ENCODE measurements at regions not wholly inside any gene's neighbourhood (a gene's known extent, or its start where the extent isn't known, plus 50 kb on each side); places are given as distances from the start of the nearest gene placed in this dataset.

- H3K36me3 Mint-ChIP-seq (ENCODE audit: insufficient read depth, unreplicated experiment), result no peaks in the 10 kb centered on the region
- POLR2A ChIA-PET, result no interaction called here
- no TSS peak for BruUV-seq (replicated peaks)
- H3K4me1 Mint-ChIP-seq (ENCODE audit: low read depth, unreplicated experiment), result no peaks in the 10 kb centered on the region
- no peak overlapping the region for H3K4me3 ChIP-seq (ENCODE audit: low read depth, low read length)
- no peaks in the 10 kb centered on the region for H3K4me1 ChIP-seq
- H3K27ac Mint-ChIP-seq (ENCODE audit: unreplicated experiment), result no peak overlapping the region
- no peak for DNase-seq
- H3K36me3 ChIP-seq (ENCODE audit: control insufficient read depth, insufficient read depth, low read length), result no peaks in the 10 kb centered on the region
- peaks cover 7% of the 10 kb centered on the region for H3K27me3 Mint-ChIP-seq (ENCODE audit: insufficient read depth, unreplicated experiment)
- CTCF ChIA-PET, result no interaction called here
- intact Hi-C loops (cut with micrococcal nuclease; ENCODE audit: unreplicated experiment), result no loop called here
- no peaks in the 10 kb centered on the region for H3K27me3 ChIP-seq (replicated peaks; ENCODE audit: control insufficient read depth, insufficient read depth, low read length)
- H3K9me3 Mint-ChIP-seq (ENCODE audit: unreplicated experiment), result no peaks in the 10 kb centered on the region
- H3K9me3 ChIP-seq, result no peaks in the 10 kb centered on the region
- TF ChIP-seq CTCF (IDR thresholded peaks at IDR 0.05; ENCODE audit: insufficient read depth in 1 of 2, low read depth in 1 of 2, low read length in 1 of 2, severe bottlenecking in 1 of 2, unreplicated experiment in 1 of 2), result no peak
- H3K4me3 Mint-ChIP-seq (ENCODE audit: unreplicated experiment), result no peak overlapping the region
Measured at GRCh38 chrX:149302705-149303104, 202.4 kb downstream of the IDS start.

- Histone ChIP-seq H3K4me3 (ENCODE audit: low read depth, low read length) (no peak overlapping the region), H3K27me3 (replicated peaks; ENCODE audit: control insufficient read depth, insufficient read depth, low read length) (no peaks in the 10 kb centered on the region), H3K9me3 (no peaks in the 10 kb centered on the region), H3K36me3 (ENCODE audit: control insufficient read depth, insufficient read depth, low read length) (no peaks in the 10 kb centered on the region), H3K4me1 (no peaks in the 10 kb centered on the region)
- Mint-ChIP-seq H3K27ac (ENCODE audit: unreplicated experiment) (no peak overlapping the region), H3K4me1 (ENCODE audit: low read depth, unreplicated experiment) (no peaks in the 10 kb centered on the region), H3K36me3 (ENCODE audit: insufficient read depth, unreplicated experiment) (no peaks in the 10 kb centered on the region), H3K9me3 (ENCODE audit: unreplicated experiment) (no peaks in the 10 kb centered on the region), H3K27me3 (ENCODE audit: insufficient read depth, unreplicated experiment) (peaks cover 3% of the 10 kb centered on the region), H3K4me3 (ENCODE audit: unreplicated experiment) (no peak overlapping the region)
- DNase-seq, result no peak
- no peak for TF ChIP-seq CTCF (IDR thresholded peaks at IDR 0.05; ENCODE audit: insufficient read depth in 1 of 2, low read depth in 1 of 2, low read length in 1 of 2, severe bottlenecking in 1 of 2, unreplicated experiment in 1 of 2)
- ChIA-PET POLR2A (no interaction called here), CTCF (no interaction called here)
- BruUV-seq (replicated peaks), result no TSS peak
- intact Hi-C loops (cut with micrococcal nuclease; ENCODE audit: unreplicated experiment), result no loop called here
Measured at GRCh38 chrX:149298111-149298510, 207.0 kb downstream of the IDS start.

- Histone ChIP-seq H3K27me3 (replicated peaks; ENCODE audit: control insufficient read depth, insufficient read depth, low read length) (no peaks in the 10 kb centered on the region), H3K36me3 (ENCODE audit: control insufficient read depth, insufficient read depth, low read length) (no peaks in the 10 kb centered on the region), H3K4me1 (no peaks in the 10 kb centered on the region), H3K4me3 (ENCODE audit: low read depth, low read length) (no peak overlapping the region), H3K9me3 (no peaks in the 10 kb centered on the region)
- H3K4me1 Mint-ChIP-seq (ENCODE audit: low read depth, unreplicated experiment), result no peaks in the 10 kb centered on the region
- BruUV-seq (replicated peaks), result no TSS peak
- H3K36me3 Mint-ChIP-seq (ENCODE audit: insufficient read depth, unreplicated experiment), result no peaks in the 10 kb centered on the region
- intact Hi-C loops (cut with micrococcal nuclease; ENCODE audit: unreplicated experiment), result no loop called here
- ChIA-PET CTCF (no interaction called here), POLR2A (no interaction called here)
- no peak overlapping the region for H3K4me3 Mint-ChIP-seq (ENCODE audit: unreplicated experiment)
- TF ChIP-seq CTCF (IDR thresholded peaks at IDR 0.05; ENCODE audit: insufficient read depth in 1 of 2, low read depth in 1 of 2, low read length in 1 of 2, severe bottlenecking in 1 of 2, unreplicated experiment in 1 of 2), result no peak
- no peak for DNase-seq
- no peak overlapping the region for H3K27ac Mint-ChIP-seq (ENCODE audit: unreplicated experiment)
- H3K9me3 Mint-ChIP-seq (ENCODE audit: unreplicated experiment), result no peaks in the 10 kb centered on the region
- H3K27me3 Mint-ChIP-seq (ENCODE audit: insufficient read depth, unreplicated experiment), result no peaks in the 10 kb centered on the region
Measured at GRCh38 chrX:149296092-149296491, 209.0 kb downstream of the IDS start.
